Endothelial cell (in vitro differentiated cells): ENCODE measurements at regions not wholly inside any gene's neighbourhood (a gene's known extent, or its start where the extent isn't known, plus 50 kb on each side); places are given as distances from the start of the nearest gene placed in this dataset.

Experiments used
- DNase-seq: peaks from one replicate; pipeline ENCODE4 v3.0.0; 2021; ENCODE audit warnings: low spot score
- H3K27ac Mint-ChIP-seq: one replicate; pipeline ENCODE4 v1.8.0; 2021; ENCODE audit warnings: mixed read lengths, inconsistent platforms; ENCODE audit not compliant: unreplicated experiment
- H3K27me3 Mint-ChIP-seq: one replicate; pipeline ENCODE4 v1.8.0; 2021; ENCODE audit warnings: mild to moderate bottlenecking, moderate library complexity, mixed read lengths, inconsistent platforms; ENCODE audit not compliant: unreplicated experiment
- H3K36me3 Mint-ChIP-seq: one replicate; pipeline ENCODE4 v1.8.0; 2021; ENCODE audit warnings: mild to moderate bottlenecking, low read depth, mixed read lengths, inconsistent platforms; ENCODE audit not compliant: unreplicated experiment
- H3K4me1 Mint-ChIP-seq: one replicate; pipeline ENCODE4 v1.8.0; 2021; ENCODE audit warnings: mild to moderate bottlenecking, mixed read lengths, inconsistent platforms; ENCODE audit not compliant: unreplicated experiment
- H3K4me3 Mint-ChIP-seq: one replicate; pipeline ENCODE4 v1.8.0; 2021; ENCODE audit warnings: mild to moderate bottlenecking, mixed read lengths, inconsistent platforms; ENCODE audit not compliant: unreplicated experiment
- H3K9me3 Mint-ChIP-seq: one replicate; pipeline ENCODE4 v1.8.0; 2021; ENCODE audit warnings: mixed read lengths, inconsistent platforms; ENCODE audit not compliant: unreplicated experiment
- CTCF ChIP-seq: fragments of 200-600 bp; sonication (generic); IDR thresholded peaks from one replicate; pipeline ENCODE4 v1.5.0; 2021; ENCODE audit warnings: antibody characterized with exemption; ENCODE audit not compliant: unreplicated experiment

GRCh38 chr1:57503337-57503736 lies 79.5 kb upstream of the DAB1 start:
- Mint-ChIP-seq H3K36me3 (no peaks in the 10 kb centered on the region), H3K27me3 (no peaks in the 10 kb centered on the region), H3K27ac (no peak overlapping the region), H3K4me1 (no peaks in the 10 kb centered on the region), H3K9me3 (no peaks in the 10 kb centered on the region), H3K4me3 (no peak overlapping the region)
- no peak for TF ChIP-seq CTCF
- no peak for DNase-seq

DNA sequence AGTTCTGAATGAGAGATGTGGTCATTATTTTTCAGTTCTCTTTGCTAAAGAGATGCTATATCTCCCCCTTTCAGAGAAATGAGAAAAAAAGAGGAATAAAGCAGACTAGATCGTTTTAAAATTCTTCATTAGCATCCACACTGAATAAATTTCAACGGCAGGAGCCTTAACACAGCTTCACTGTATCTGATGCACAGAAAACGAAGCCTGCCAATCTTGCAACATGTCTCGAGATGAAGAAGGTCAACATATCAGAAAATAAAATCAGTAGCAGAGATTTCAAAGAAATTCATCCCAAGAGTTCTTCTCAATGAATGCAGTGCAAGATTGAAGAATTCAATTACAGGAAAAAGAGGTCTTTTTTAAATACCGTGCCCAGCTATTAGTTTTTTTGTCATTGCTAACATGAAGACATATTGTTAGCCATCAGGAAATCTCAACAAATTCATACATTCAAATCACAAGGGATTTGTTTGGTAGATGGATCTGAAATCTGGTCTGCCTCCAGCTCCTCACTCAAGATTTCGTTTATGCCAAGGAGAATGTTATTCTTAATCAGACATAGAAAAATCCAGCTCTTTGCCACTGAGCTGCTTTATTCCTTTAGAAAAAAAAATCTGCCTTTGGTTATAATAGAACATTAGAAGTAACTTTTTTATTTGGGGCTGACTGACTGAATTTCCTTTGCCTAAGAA lies 76.4 kb upstream of the DAB1 start:
- Mint-ChIP-seq H3K27ac (no peak overlapping the region), H3K4me3 (no peak overlapping the region), H3K4me1 (no peaks in the 10 kb centered on the region), H3K36me3 (no peaks in the 10 kb centered on the region), H3K27me3 (peaks cover 3% of the 10 kb centered on the region), H3K9me3 (no peaks in the 10 kb centered on the region)
- DNase-seq: no peak
- TF ChIP-seq CTCF: no peak

- Mint-ChIP-seq H3K36me3 (no peaks in the 10 kb centered on the region), H3K9me3 (no peaks in the 10 kb centered on the region), H3K27ac (no peak overlapping the region), H3K4me1 (no peaks in the 10 kb centered on the region), H3K4me3 (no peak overlapping the region), H3K27me3 (peaks cover 3% of the 10 kb centered on the region)
- TF ChIP-seq CTCF: no peak
- DNase-seq: no peak
Observed at GRCh38 chr1:57494530-57495079, 70.7 kb upstream of the DAB1 start.

DNA sequence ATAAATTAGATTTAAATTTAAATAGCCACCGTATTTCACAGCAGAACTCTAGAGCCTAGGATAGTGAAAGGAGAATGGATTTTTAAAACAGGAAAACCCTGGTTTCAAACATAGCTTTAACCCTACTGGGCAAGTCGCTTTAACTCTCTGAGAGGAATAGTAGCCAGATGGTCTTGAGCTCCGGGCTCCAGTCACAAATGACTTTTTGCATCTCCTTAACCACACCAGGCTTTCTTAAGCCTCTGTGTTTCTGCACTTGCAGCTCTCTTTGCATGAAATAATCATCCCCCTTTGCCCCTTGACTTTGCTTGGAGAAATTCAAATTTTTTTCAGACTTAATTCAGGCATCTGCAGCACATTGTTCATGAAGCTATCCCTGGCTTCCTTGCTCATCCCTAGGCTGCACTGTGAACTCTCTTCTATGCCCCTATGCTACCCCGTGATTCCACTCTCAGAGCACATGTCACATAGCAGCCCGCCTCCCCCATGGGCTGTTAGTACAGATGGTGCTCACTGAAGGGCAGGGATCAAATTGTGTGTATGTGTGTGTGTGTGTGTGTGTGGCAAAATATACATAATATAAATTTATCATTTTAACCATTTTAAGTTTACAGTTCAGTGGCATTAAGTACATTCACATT lies 68.8 kb upstream of the DAB1 start:
- H3K27me3 Mint-ChIP-seq: peaks cover 2% of the 10 kb centered on the region
- no peak overlapping the region for H3K27ac Mint-ChIP-seq

More for the DNA sequence above, 68.8 kb upstream of the DAB1 start:
- no peaks in the 10 kb centered on the region for H3K9me3 Mint-ChIP-seq
- H3K4me1 Mint-ChIP-seq: no peaks in the 10 kb centered on the region
- H3K4me3 Mint-ChIP-seq: no peak overlapping the region
- H3K36me3 Mint-ChIP-seq: no peaks in the 10 kb centered on the region
- DNase-seq: no peak
- TF ChIP-seq CTCF: no peak
